ENCODE measurements at regions not wholly inside any gene's neighbourhood (a gene's known extent, or its start where the extent isn't known, plus 50 kb on each side); places are given as distances from the start of the nearest gene placed in this dataset.

GRCh38 chr4:56127716-56128115 lies 179.0 kb downstream of the CEP135 start:
- no peak for TF ChIP-seq EZH2 (IDR thresholded peaks at IDR 0.05; ENCODE audit: borderline replicate concordance)
- TF ChIP-seq, protein P1, sequence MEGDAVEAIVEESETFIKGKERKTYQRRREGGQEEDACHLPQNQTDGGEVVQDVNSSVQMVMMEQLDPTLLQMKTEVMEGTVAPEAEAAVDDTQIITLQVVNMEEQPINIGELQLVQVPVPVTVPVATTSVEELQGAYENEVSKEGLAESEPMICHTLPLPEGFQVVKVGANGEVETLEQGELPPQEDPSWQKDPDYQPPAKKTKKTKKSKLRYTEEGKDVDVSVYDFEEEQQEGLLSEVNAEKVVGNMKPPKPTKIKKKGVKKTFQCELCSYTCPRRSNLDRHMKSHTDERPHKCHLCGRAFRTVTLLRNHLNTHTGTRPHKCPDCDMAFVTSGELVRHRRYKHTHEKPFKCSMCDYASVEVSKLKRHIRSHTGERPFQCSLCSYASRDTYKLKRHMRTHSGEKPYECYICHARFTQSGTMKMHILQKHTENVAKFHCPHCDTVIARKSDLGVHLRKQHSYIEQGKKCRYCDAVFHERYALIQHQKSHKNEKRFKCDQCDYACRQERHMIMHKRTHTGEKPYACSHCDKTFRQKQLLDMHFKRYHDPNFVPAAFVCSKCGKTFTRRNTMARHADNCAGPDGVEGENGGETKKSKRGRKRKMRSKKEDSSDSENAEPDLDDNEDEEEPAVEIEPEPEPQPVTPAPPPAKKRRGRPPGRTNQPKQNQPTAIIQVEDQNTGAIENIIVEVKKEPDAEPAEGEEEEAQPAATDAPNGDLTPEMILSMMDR (IDR thresholded peaks at IDR 0.05; ENCODE audit: poor library complexity), result no peak
